ENCODE measurements at regions not wholly inside any gene's neighbourhood (a gene's known extent, or its start where the extent isn't known, plus 50 kb on each side); places are given as distances from the start of the nearest gene placed in this dataset.

GRCh38 chr3:147119346-147119745 lies 287.0 kb downstream of the ZIC4 start:
- Histone ChIP-seq H3K9ac (ENCODE audit: low read depth, low read length, poor library complexity, severe bottlenecking) (no peak overlapping the region), H3K4me1 (ENCODE audit: insufficient read depth, low read length, poor library complexity, severe bottlenecking) (no peaks in the 10 kb centered on the region), H3K9me3 (ENCODE audit: insufficient read depth, low read depth, low read length) (no peaks in the 10 kb centered on the region), H3K27me3 (ENCODE audit: insufficient read depth, low read length, poor library complexity, severe bottlenecking) (no peaks in the 10 kb centered on the region), H4K20me1 (ENCODE audit: insufficient read depth, low read length, poor library complexity, severe bottlenecking) (no peaks in the 10 kb centered on the region), H3K9me2 (replicated peaks; ENCODE audit: low read depth, low read length) (no peaks in the 10 kb centered on the region), H3K79me2 (ENCODE audit: insufficient read depth, low read length) (no peaks in the 10 kb centered on the region), H3F3A (ENCODE audit: low read depth) (no peaks in the 10 kb centered on the region), H3K36me3 (ENCODE audit: insufficient read depth, low read length) (no peaks in the 10 kb centered on the region), H3K4me2 (ENCODE audit: low read depth, low read length, poor library complexity, severe bottlenecking) (no peak overlapping the region), H2AFZ (ENCODE audit: low read length) (no peak overlapping the region), H3K4me3 (ENCODE audit: low read length, poor library complexity, severe bottlenecking) (no peak overlapping the region)
- TF ChIP-seq CTCF (conservative IDR thresholded peaks at IDR 0.05; ENCODE audit: low read length) (no peak), EZH2phosphoT487 (IDR thresholded peaks at IDR 0.05; ENCODE audit: borderline replicate concordance) (no peak)

GRCh38 chr3:147118611-147119010 lies 287.7 kb downstream of the ZIC4 start:
- H3K4me2 ChIP-seq (ENCODE audit: low read depth, low read length, poor library complexity, severe bottlenecking) = no peak overlapping the region
- H3F3A ChIP-seq (ENCODE audit: low read depth) = no peaks in the 10 kb centered on the region
- TF ChIP-seq CTCF (conservative IDR thresholded peaks at IDR 0.05; ENCODE audit: low read length) (no peak), EZH2phosphoT487 (IDR thresholded peaks at IDR 0.05; ENCODE audit: borderline replicate concordance) (no peak)
- H3K79me2 ChIP-seq (ENCODE audit: insufficient read depth, low read length) = no peaks in the 10 kb centered on the region
- no peak overlapping the region for H3K4me3 ChIP-seq (ENCODE audit: low read length, poor library complexity, severe bottlenecking)
- H3K9me2 ChIP-seq (replicated peaks; ENCODE audit: low read depth, low read length) = no peaks in the 10 kb centered on the region
- no peaks in the 10 kb centered on the region for H3K36me3 ChIP-seq (ENCODE audit: insufficient read depth, low read length)
- no peaks in the 10 kb centered on the region for H3K27me3 ChIP-seq (ENCODE audit: insufficient read depth, low read length, poor library complexity, severe bottlenecking)
- H2AFZ ChIP-seq (ENCODE audit: low read length) = no peak overlapping the region
- H4K20me1 ChIP-seq (ENCODE audit: insufficient read depth, low read length, poor library complexity, severe bottlenecking) = no peaks in the 10 kb centered on the region
- H3K4me1 ChIP-seq (ENCODE audit: insufficient read depth, low read length, poor library complexity, severe bottlenecking) = no peaks in the 10 kb centered on the region
- H3K9me3 ChIP-seq (ENCODE audit: insufficient read depth, low read depth, low read length) = no peaks in the 10 kb centered on the region
- H3K9ac ChIP-seq (ENCODE audit: low read depth, low read length, poor library complexity, severe bottlenecking) = no peak overlapping the region

- no peaks in the 10 kb centered on the region for H4K20me1 ChIP-seq (ENCODE audit: insufficient read depth, low read length, poor library complexity, severe bottlenecking)
- no peak overlapping the region for H3K9ac ChIP-seq (ENCODE audit: low read depth, low read length, poor library complexity, severe bottlenecking)
- H3K9me3 ChIP-seq (ENCODE audit: insufficient read depth, low read depth, low read length) = no peaks in the 10 kb centered on the region
- no peaks in the 10 kb centered on the region for H3K27me3 ChIP-seq (ENCODE audit: insufficient read depth, low read length, poor library complexity, severe bottlenecking)
- H3K36me3 ChIP-seq (ENCODE audit: insufficient read depth, low read length) = no peaks in the 10 kb centered on the region
- no peaks in the 10 kb centered on the region for H3K4me1 ChIP-seq (ENCODE audit: insufficient read depth, low read length, poor library complexity, severe bottlenecking)
- H3F3A ChIP-seq (ENCODE audit: low read depth) = no peaks in the 10 kb centered on the region
- no peak overlapping the region for H2AFZ ChIP-seq (ENCODE audit: low read length)
- H3K4me2 ChIP-seq (ENCODE audit: low read depth, low read length, poor library complexity, severe bottlenecking) = no peak overlapping the region
- H3K4me3 ChIP-seq (ENCODE audit: low read length, poor library complexity, severe bottlenecking) = no peak overlapping the region
- TF ChIP-seq CTCF (conservative IDR thresholded peaks at IDR 0.05; ENCODE audit: low read length) = no peak
- no peak for TF ChIP-seq EZH2phosphoT487 (IDR thresholded peaks at IDR 0.05; ENCODE audit: borderline replicate concordance)
- no peaks in the 10 kb centered on the region for H3K79me2 ChIP-seq (ENCODE audit: insufficient read depth, low read length)
- H3K9me2 ChIP-seq (replicated peaks; ENCODE audit: low read depth, low read length) = no peaks in the 10 kb centered on the region
Observed at GRCh38 chr3:147117631-147118030, 288.7 kb downstream of the ZIC4 start.
